Adrenal gland (tissue), 9 donors: ENCODE measurements at regions not wholly inside any gene's neighbourhood (a gene's known extent, or its start where the extent isn't known, plus 50 kb on each side); places are given as distances from the start of the nearest gene placed in this dataset.

Experiments used
- DNase-seq, 7 donors: peaks; one replicate each; pipeline ENCODE4 v3.0.0-alpha.2; 2019 to 2020
- H3K27ac ChIP-seq, 5 donors: fragments of 200-600 bp; sonication (generic) in 4 of 5; 1 replicate in 3 of 5; 2 replicates in 2 of 5; pipeline versions ENCODE4 v1.5.1 to v1.8.0; 2016 to 2020; ENCODE audit warnings: mild to moderate bottlenecking in 1 of 5
- H3K27me3 ChIP-seq: fragments of 200-600 bp; 2 replicates; pipeline ENCODE4 v1.8.0; 2021
- H3K36me3 ChIP-seq, 2 donors: fragments of 200-600 bp; replicated peaks in 1 of 2; 1 replicate in 1 of 2; 2 replicates in 1 of 2; pipeline versions ENCODE4 v1.5.1 to v1.8.0; 2018 to 2022
- H3K4me1 ChIP-seq, 2 donors: fragments of 200-600 bp; replicated peaks in 1 of 2; 1 replicate in 1 of 2; 2 replicates in 1 of 2; pipeline versions ENCODE4 v1.5.1 to v1.8.0; 2018 to 2021
- H3K4me3 ChIP-seq, 4 donors: fragments of 200-600 bp; sonication (generic) in 3 of 4; one replicate each; pipeline ENCODE4 v1.5.1; 2016 to 2018
- H3K9me3 ChIP-seq, 3 donors: fragments of 200-600 bp; sonication (generic) in 1 of 3; replicated peaks in 1 of 3; 1 replicate in 2 of 3; 2 replicates in 1 of 3; pipeline versions ENCODE4 v1.5.1 to v1.8.0; 2016 to 2021
- POLR2A ChIP-seq, 2 donors: fragments of 450-650 bp; IDR thresholded peaks; one replicate each; pipeline ENCODE4 v1.6.1; 2017; ENCODE audit warnings: antibody characterized with exemption in 2 of 2, mild to moderate bottlenecking in 2 of 2, moderate library complexity in 1 of 2
- WGBS, 4 donors: extraction: QIAGEN DNeasy Blood & Tissue Kit in 2 of 4; methylation state at CpG; one replicate each; pipeline versions ENCODE4 v1.1.5 to v1.1.7; 2013 to 2017; 5-methylcytosine and 5-hydroxymethylcytosine counted together
- intact Hi-C, 2 donors: fragments of 100-400 bp; cut with DNase I; formaldehyde crosslinking; loops; one replicate each; pipeline versions ENCODE4 v1.14.1 to v1.15.0; 2022 to 2023
- TF ChIP-seq, protein P1 (sequence below), 6 experiments: fragments of 450-650 bp in 4 of 6; fragments of 200-600 bp in 2 of 6; sonication (generic) in 1 of 6; IDR thresholded peaks; 1 replicate in 5 of 6; 2 replicates in 1 of 6; pipeline versions ENCODE4 v1.5.1 to v1.8.0; 2016 to 2021; ENCODE audit warnings: antibody characterized with exemption in 6 of 6, mild to moderate bottlenecking in 2 of 6, moderate library complexity in 1 of 6
- donor health status: healthy with polysubstance abuse.
- donor health status: Bipolar disorder and iron deficiency.
- donor health status: DM: yes; HTN: yes; CAD: no.
- donor health status: DM: no; HTN: no; CAD: no.
- donor health status: DM: no; HTN: no; CAD: no.

DNA sequence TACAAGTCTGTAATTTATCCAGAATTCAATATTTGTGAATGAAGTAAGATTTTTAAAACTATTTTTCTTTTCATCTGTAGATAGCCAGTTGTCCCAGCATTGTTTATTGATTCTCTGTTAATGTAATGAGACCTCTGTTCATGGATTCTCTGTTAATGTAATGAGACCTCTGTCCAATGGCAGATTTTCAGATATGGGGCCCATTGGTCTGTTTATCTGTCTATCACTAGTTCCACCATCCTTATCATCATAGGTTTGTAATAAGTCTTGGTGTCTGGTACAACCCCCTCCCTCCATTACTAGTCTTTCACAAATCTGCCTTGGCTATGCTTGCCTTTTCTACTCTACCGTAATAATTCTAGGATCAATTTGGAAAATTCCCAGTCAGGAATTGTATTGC, 276.6 kb downstream of the ARHGAP12 start:
- Histone ChIP-seq H3K4me1 (peaks cover 0 to 4% of the 10 kb centered on the region in 2 donors), H3K27ac (no peak overlapping the region), H3K36me3 (no peaks in the 10 kb centered on the region), H3K4me3 (no peak overlapping the region), H3K9me3 (no peaks in the 10 kb centered on the region), H3K27me3 (no peaks in the 10 kb centered on the region)
- WGBS, 4 donors = 91 to 97% (median 94%) methylated on average over 1 of the region's 1 CpG
- DNase-seq = no peak
- intact Hi-C loops = no loop called here
- no peak for TF ChIP-seq POLR2A (IDR thresholded peaks at IDR 0.05)
- TF ChIP-seq, protein P1, sequence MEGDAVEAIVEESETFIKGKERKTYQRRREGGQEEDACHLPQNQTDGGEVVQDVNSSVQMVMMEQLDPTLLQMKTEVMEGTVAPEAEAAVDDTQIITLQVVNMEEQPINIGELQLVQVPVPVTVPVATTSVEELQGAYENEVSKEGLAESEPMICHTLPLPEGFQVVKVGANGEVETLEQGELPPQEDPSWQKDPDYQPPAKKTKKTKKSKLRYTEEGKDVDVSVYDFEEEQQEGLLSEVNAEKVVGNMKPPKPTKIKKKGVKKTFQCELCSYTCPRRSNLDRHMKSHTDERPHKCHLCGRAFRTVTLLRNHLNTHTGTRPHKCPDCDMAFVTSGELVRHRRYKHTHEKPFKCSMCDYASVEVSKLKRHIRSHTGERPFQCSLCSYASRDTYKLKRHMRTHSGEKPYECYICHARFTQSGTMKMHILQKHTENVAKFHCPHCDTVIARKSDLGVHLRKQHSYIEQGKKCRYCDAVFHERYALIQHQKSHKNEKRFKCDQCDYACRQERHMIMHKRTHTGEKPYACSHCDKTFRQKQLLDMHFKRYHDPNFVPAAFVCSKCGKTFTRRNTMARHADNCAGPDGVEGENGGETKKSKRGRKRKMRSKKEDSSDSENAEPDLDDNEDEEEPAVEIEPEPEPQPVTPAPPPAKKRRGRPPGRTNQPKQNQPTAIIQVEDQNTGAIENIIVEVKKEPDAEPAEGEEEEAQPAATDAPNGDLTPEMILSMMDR (IDR thresholded peaks at IDR 0.05) = no peak

DNA sequence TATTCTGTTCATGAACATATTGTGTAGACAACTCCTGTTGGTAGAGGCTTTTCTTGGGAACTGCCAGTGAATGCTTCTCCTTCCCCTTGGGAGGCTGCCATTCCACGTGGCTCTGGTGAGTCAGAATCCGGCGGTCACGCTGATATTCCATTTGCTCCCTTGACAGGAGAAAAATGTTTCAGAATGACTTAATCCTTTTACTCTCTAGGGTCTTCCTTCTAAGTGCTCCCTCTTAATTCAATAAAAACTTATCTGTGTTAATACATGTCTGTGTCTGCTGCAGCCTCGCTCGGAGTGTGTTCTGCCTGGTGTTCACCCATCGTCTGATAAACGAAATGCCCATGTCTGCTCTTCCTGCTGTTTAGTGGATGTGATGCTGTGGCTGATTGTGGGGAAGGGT, 278.6 kb downstream of the ARHGAP12 start:
- peak overlapping the region in 1 of 4 donors; percentile 37 for H3K4me3 ChIP-seq
- no peaks in the 10 kb centered on the region for H3K27me3 ChIP-seq
- intact Hi-C loops = no loop called here
- peaks cover 0 to 4% of the 10 kb centered on the region in 2 donors for H3K4me1 ChIP-seq
- no peaks in the 10 kb centered on the region for H3K36me3 ChIP-seq
- TF ChIP-seq POLR2A (IDR thresholded peaks at IDR 0.05) = peak in 1 of 2 donors; percentile 20
- TF ChIP-seq, protein P1 (IDR thresholded peaks at IDR 0.05) = no peak
- peak overlapping the region in 2 of 5 donors; percentile 35 to 67 for H3K27ac ChIP-seq
- DNase-seq = peak; percentile 73 to 90 (median 78)
- H3K9me3 ChIP-seq = no peaks in the 10 kb centered on the region
- WGBS, 4 donors = 16 to 37% (median 35%) methylated on average over 8 of the region's 8 CpGs

DNA sequence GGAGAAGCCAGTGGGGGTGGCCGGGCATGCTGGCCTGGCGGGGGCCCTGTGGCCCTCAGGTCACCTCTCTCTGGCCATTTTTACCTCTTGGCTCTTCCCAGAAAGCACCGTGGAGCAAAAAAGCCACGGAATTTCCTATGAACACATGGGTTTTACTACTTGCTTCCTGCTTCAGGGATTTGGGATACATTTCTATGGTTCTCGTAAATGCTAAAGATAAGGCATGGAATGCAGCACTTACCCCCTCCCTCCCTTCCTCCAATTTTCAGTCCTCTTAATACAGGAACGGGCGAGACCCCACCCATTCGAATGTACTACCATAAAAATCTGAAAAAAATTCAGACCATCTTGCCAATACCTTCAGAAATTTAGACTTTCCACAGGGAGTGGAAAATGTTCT, 279.7 kb downstream of the ARHGAP12 start:
- Histone ChIP-seq H3K36me3 (no peaks in the 10 kb centered on the region), H3K4me1 (peaks cover 0 to 4% of the 10 kb centered on the region in 2 donors), H3K9me3 (no peaks in the 10 kb centered on the region), H3K27ac (no peak overlapping the region), H3K4me3 (no peak overlapping the region), H3K27me3 (no peaks in the 10 kb centered on the region)
- no peak for DNase-seq
- intact Hi-C loops = no loop called here
- TF ChIP-seq POLR2A (IDR thresholded peaks at IDR 0.05) = no peak
- TF ChIP-seq, protein P1 (IDR thresholded peaks at IDR 0.05) = no peak
- 68 to 73% (median 69%) methylated on average over 6 to 8 of the region's 8 CpGs for WGBS, 4 donors

DNA sequence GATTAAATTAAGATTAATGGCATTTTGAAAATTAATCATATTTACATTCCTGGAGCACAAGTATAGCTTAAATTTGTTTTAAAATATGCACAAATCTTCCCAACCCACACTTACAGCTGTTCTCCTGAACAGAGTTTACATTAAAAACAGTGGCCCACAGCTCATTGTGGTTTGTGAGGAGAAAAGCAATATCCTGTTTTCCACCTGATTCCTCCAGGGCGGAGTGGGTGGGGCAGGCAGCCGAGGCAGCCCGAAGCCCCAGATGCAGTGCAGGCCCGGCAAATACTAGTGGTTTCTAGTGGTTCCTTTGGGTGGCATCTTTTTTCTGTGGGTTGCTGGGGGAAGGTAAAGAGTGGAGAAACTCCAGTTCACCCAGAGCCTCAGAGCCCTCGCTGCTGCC, 280.8 kb downstream of the ARHGAP12 start:
- no peak overlapping the region for H3K4me3 ChIP-seq
- no peaks in the 10 kb centered on the region for H3K36me3 ChIP-seq
- intact Hi-C loops = no loop called here
- 75 to 95% (median 86%) methylated on average over 5 of the region's 5 CpGs for WGBS, 4 donors
- no peaks in the 10 kb centered on the region for H3K27me3 ChIP-seq
- TF ChIP-seq, protein P1 (IDR thresholded peaks at IDR 0.05) = no peak
- TF ChIP-seq POLR2A (IDR thresholded peaks at IDR 0.05) = no peak
- no peaks in the 10 kb centered on the region for H3K9me3 ChIP-seq
- no peak overlapping the region for H3K27ac ChIP-seq
- peaks cover 0 to 4% of the 10 kb centered on the region in 2 donors for H3K4me1 ChIP-seq
- DNase-seq = no peak
